ENCODE measurements at regions not wholly inside any gene's neighbourhood (a gene's known extent, or its start where the extent isn't known, plus 50 kb on each side); places are given as distances from the start of the nearest gene placed in this dataset.

DNA sequence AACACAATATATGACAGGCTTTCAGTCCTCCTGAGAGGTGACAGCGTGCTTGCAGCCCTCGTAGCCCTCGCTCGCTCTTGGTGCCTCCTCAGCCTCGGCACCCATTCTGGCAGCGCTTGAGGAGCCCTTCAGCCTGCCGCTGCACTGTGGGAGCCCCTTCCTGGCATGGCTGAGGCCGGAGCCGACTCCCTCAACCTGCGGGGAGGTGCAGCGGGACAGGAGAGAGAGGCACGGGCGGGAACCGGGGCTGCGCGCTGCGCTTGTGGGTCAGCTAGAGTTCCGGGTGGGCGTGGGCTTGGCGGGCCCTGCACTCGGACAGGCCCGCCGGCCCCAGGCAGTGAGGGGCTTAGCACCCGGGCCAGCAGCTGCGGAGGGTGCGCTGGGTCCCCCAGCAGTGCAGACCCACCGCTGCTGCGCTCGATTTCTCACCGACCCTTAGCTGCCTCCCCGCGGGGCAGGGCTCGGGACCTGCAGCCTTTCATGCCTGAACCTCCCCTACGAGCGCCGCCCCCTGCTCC, 60.4 kb upstream of the HRH1 start:
- Histone ChIP-seq H3K9ac (ENCODE audit: low read length) (no peak overlapping the region), H3K36me3 (ENCODE audit: control insufficient read depth in 1 of 2, insufficient read depth in 2 of 2, low read length in 2 of 2) (no peaks in the 10 kb centered on the region), H2AFZ (ENCODE audit: low read depth, low read length, poor library complexity, severe bottlenecking) (no peak overlapping the region), H3K4me2 (ENCODE audit: low read length) (no peak overlapping the region), H3K4me3 (replicated peaks in 1 of 2; ENCODE audit: low read depth in 1 of 2, low read length in 2 of 2) (no peak overlapping the region), H3K27ac (ENCODE audit: low read depth, low read length) (no peak overlapping the region), H4K20me1 (ENCODE audit: insufficient read depth) (no peaks in the 10 kb centered on the region), H3K4me1 (ENCODE audit: control insufficient read depth in 1 of 2, insufficient read depth in 2 of 2, low read length in 2 of 2) (peaks cover 22 to 32% of the 10 kb centered on the region in 2 experiments; a peak in 3 of 4 replicates), H3K79me2 (ENCODE audit: insufficient read depth, low read length) (no peaks in the 10 kb centered on the region), H3K27me3 (ENCODE audit: insufficient read depth, low read length) (no peaks in the 10 kb centered on the region), H3K9me3 (ENCODE audit: control insufficient read depth in 1 of 2, insufficient read depth in 1 of 2, low read depth in 1 of 2, low read length in 2 of 2) (no peaks in the 10 kb centered on the region; a peak in 1 of 4 replicates), H3K9me2 (ENCODE audit: insufficient read depth) (no peaks in the 10 kb centered on the region)
- TF ChIP-seq FOSL1 (IDR thresholded peaks at IDR 0.05; ENCODE audit: low read depth) (no peak), ELF1 (IDR thresholded peaks at IDR 0.05; ENCODE audit: borderline replicate concordance, low read depth) (no peak), POLR2A (IDR thresholded peaks at IDR 0.05; ENCODE audit: borderline replicate concordance, extremely low read depth, insufficient read depth, insufficient read length) (no peak), YY1 (IDR thresholded peaks at IDR 0.05; ENCODE audit: extremely low read depth, insufficient replicate concordance, low read depth, low read length) (no peak), CEBPB (IDR thresholded peaks at IDR 0.05; ENCODE audit: low read depth) (no peak), SIN3A (IDR thresholded peaks at IDR 0.05; ENCODE audit: low read depth) (no peak), POLR2AphosphoS5 (IDR thresholded peaks at IDR 0.05; ENCODE audit: low read depth, low read length) (no peak), RAD21 (IDR thresholded peaks at IDR 0.05; ENCODE audit: low read depth) (no peak), SP1 (IDR thresholded peaks at IDR 0.05; ENCODE audit: low read depth) (no peak), SRF (IDR thresholded peaks at IDR 0.05; ENCODE audit: low read depth) (no peak)
- TF ChIP-seq, protein P1, sequence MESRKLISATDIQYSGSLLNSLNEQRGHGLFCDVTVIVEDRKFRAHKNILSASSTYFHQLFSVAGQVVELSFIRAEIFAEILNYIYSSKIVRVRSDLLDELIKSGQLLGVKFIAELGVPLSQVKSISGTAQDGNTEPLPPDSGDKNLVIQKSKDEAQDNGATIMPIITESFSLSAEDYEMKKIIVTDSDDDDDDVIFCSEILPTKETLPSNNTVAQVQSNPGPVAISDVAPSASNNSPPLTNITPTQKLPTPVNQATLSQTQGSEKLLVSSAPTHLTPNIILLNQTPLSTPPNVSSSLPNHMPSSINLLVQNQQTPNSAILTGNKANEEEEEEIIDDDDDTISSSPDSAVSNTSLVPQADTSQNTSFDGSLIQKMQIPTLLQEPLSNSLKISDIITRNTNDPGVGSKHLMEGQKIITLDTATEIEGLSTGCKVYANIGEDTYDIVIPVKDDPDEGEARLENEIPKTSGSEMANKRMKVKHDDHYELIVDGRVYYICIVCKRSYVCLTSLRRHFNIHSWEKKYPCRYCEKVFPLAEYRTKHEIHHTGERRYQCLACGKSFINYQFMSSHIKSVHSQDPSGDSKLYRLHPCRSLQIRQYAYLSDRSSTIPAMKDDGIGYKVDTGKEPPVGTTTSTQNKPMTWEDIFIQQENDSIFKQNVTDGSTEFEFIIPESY (IDR thresholded peaks at IDR 0.05; ENCODE audit: extremely low read depth, insufficient replicate concordance, low read length), result no peak
- TF ChIP-seq, protein P2, sequence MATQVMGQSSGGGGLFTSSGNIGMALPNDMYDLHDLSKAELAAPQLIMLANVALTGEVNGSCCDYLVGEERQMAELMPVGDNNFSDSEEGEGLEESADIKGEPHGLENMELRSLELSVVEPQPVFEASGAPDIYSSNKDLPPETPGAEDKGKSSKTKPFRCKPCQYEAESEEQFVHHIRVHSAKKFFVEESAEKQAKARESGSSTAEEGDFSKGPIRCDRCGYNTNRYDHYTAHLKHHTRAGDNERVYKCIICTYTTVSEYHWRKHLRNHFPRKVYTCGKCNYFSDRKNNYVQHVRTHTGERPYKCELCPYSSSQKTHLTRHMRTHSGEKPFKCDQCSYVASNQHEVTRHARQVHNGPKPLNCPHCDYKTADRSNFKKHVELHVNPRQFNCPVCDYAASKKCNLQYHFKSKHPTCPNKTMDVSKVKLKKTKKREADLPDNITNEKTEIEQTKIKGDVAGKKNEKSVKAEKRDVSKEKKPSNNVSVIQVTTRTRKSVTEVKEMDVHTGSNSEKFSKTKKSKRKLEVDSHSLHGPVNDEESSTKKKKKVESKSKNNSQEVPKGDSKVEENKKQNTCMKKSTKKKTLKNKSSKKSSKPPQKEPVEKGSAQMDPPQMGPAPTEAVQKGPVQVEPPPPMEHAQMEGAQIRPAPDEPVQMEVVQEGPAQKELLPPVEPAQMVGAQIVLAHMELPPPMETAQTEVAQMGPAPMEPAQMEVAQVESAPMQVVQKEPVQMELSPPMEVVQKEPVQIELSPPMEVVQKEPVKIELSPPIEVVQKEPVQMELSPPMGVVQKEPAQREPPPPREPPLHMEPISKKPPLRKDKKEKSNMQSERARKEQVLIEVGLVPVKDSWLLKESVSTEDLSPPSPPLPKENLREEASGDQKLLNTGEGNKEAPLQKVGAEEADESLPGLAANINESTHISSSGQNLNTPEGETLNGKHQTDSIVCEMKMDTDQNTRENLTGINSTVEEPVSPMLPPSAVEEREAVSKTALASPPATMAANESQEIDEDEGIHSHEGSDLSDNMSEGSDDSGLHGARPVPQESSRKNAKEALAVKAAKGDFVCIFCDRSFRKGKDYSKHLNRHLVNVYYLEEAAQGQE (IDR thresholded peaks at IDR 0.05; ENCODE audit: low read depth), result no peak
- intact Hi-C loops (cut with micrococcal nuclease), result no loop called here
- ATAC-seq, result no peak
- RAD21 ChIA-PET (ENCODE audit: low non-redundant PET in 1 of 2, low total read pairs in 2 of 2, uncharacterized antibody in 2 of 2, unreplicated experiment in 2 of 2), result no interaction called here
- POLR2A ChIA-PET, result no interaction called here
- no peak for DNase-seq (ENCODE audit: low read depth, low spot score)
- no TSS peak for BruUV-seq (replicated peaks)
- CTCF ChIA-PET, result interaction anchor here (0.9 kb wide), 1 partner anchor 130 kb away, joined by 3 read pairs; no protein-coding TSS in a partner anchor
